ENCODE measurements at regions not wholly inside any gene's neighbourhood (a gene's known extent, or its start where the extent isn't known, plus 50 kb on each side); places are given as distances from the start of the nearest gene placed in this dataset.

GRCh38 chr4:12293906-12294525 lies 865.3 kb upstream of the HS3ST1 start:
- TF ChIP-seq, protein P1, sequence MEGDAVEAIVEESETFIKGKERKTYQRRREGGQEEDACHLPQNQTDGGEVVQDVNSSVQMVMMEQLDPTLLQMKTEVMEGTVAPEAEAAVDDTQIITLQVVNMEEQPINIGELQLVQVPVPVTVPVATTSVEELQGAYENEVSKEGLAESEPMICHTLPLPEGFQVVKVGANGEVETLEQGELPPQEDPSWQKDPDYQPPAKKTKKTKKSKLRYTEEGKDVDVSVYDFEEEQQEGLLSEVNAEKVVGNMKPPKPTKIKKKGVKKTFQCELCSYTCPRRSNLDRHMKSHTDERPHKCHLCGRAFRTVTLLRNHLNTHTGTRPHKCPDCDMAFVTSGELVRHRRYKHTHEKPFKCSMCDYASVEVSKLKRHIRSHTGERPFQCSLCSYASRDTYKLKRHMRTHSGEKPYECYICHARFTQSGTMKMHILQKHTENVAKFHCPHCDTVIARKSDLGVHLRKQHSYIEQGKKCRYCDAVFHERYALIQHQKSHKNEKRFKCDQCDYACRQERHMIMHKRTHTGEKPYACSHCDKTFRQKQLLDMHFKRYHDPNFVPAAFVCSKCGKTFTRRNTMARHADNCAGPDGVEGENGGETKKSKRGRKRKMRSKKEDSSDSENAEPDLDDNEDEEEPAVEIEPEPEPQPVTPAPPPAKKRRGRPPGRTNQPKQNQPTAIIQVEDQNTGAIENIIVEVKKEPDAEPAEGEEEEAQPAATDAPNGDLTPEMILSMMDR (IDR thresholded peaks at IDR 0.05), result no peak
- TF ChIP-seq EP300 (IDR thresholded peaks at IDR 0.05; ENCODE audit: low read depth), result no peak

Data from transverse colon (tissue), 3 donors.